CD8-positive, alpha-beta memory T cell (primary cell): ENCODE measurements at regions not wholly inside any gene's neighbourhood (a gene's known extent, or its start where the extent isn't known, plus 50 kb on each side); places are given as distances from the start of the nearest gene placed in this dataset.

Experiments
- CTCF ChIA-PET: fragments of 350-600 bp; sonication (Branson Sonifier 250); formaldehyde crosslinking; loops from one replicate; lab custom pipeline; 2021; ENCODE audit warnings: antibody characterized with exemption; lab: Charles Lee
- POLR2A ChIA-PET: fragments of 350-600 bp; sonication (Branson Sonifier 250); formaldehyde crosslinking; loops from one replicate; lab custom pipeline; 2021; ENCODE audit warnings: antibody characterized with exemption; lab: Charles Lee
- DNase-seq, 5 donors: peaks; one replicate each; pipeline versions ENCODE4 v3.0.0 to v3.0.0-alpha.2; 2020 to 2022; ENCODE audit warnings: mixed read lengths in 1 of 5
- H3K27ac ChIP-seq: one replicate; pipeline ENCODE4 v1.7.0; 2013; ENCODE audit warnings: low read depth, mild to moderate bottlenecking, low read length, moderate library complexity
- H3K27me3 ChIP-seq: 2 replicates; pipeline ENCODE4 v1.7.0; 2013; ENCODE audit warnings: low read length, mild to moderate bottlenecking; ENCODE audit not compliant: insufficient read depth, poor library complexity, severe bottlenecking
- H3K36me3 ChIP-seq: 2 replicates; pipeline ENCODE4 v1.7.0; 2013; ENCODE audit warnings: mild to moderate bottlenecking, low read length, moderate library complexity; ENCODE audit not compliant: insufficient read depth
- H3K4me1 ChIP-seq: 2 replicates; pipeline ENCODE4 v1.7.0; 2013; ENCODE audit warnings: mild to moderate bottlenecking, low read length, moderate library complexity; ENCODE audit not compliant: insufficient read depth
- H3K4me3 ChIP-seq: 2 replicates; pipeline ENCODE4 v1.7.0; 2013; ENCODE audit warnings: mild to moderate bottlenecking, low read length
- H3K9me3 ChIP-seq: 2 replicates; pipeline ENCODE4 v1.7.0; 2013; ENCODE audit warnings: mild to moderate bottlenecking, low read length
- H3K27ac Mint-ChIP-seq, 8 donors: one replicate each; pipeline ENCODE4 v1.8.0; 2020 to 2021; ENCODE audit warnings: mixed read lengths in 8 of 8, mild to moderate bottlenecking in 6 of 8, inconsistent platforms in 3 of 8, moderate library complexity in 3 of 8
- H3K27me3 Mint-ChIP-seq, 2 donors: one replicate each; pipeline ENCODE4 v1.8.0; 2020 to 2021; ENCODE audit warnings: mixed read lengths in 2 of 2, mild to moderate bottlenecking in 1 of 2, moderate library complexity in 1 of 2
- H3K36me3 Mint-ChIP-seq, 3 donors: one replicate each; pipeline ENCODE4 v1.8.0; 2020 to 2021; ENCODE audit warnings: mixed read lengths in 3 of 3, inconsistent platforms in 1 of 3, mild to moderate bottlenecking in 1 of 3
- H3K4me1 Mint-ChIP-seq, 3 donors: one replicate each; pipeline ENCODE4 v1.8.0; 2020 to 2021; ENCODE audit warnings: mixed read lengths in 3 of 3, inconsistent platforms in 1 of 3, mild to moderate bottlenecking in 1 of 3
- H3K4me3 Mint-ChIP-seq, 7 donors: one replicate each; pipeline ENCODE4 v1.8.0; 2020 to 2021; ENCODE audit warnings: mixed read lengths in 7 of 7, mild to moderate bottlenecking in 6 of 7, moderate library complexity in 4 of 7, inconsistent platforms in 2 of 7
- H3K9me3 Mint-ChIP-seq, 5 donors: one replicate each; pipeline ENCODE4 v1.8.0; 2020 to 2022; ENCODE audit warnings: mixed read lengths in 5 of 5, mild to moderate bottlenecking in 3 of 5, moderate library complexity in 2 of 5, inconsistent platforms in 1 of 5

GRCh38 chr18:60146220-60146960 lies 226.2 kb downstream of the MC4R start:
- Histone ChIP-seq H3K9me3 (no peaks in the 10 kb centered on the region), H3K27ac (no peak overlapping the region), H3K4me3 (no peak overlapping the region), H3K27me3 (no peaks in the 10 kb centered on the region), H3K36me3 (no peaks in the 10 kb centered on the region), H3K4me1 (no peaks in the 10 kb centered on the region)
- DNase-seq: no peak
- ChIA-PET CTCF (no interaction called here), POLR2A (no interaction called here)
- Mint-ChIP-seq H3K4me3 (no peak overlapping the region), H3K4me1 (no peaks in the 10 kb centered on the region), H3K36me3 (no peaks in the 10 kb centered on the region), H3K27ac (no peak overlapping the region), H3K9me3 (peaks cover 0 to 2% (median 0%) of the 10 kb centered on the region in 5 donors), H3K27me3 (no peaks in the 10 kb centered on the region)

GRCh38 chr18:60145776-60146175 lies 226.8 kb downstream of the MC4R start:
- Histone ChIP-seq H3K4me3 (no peak overlapping the region), H3K36me3 (no peaks in the 10 kb centered on the region), H3K27me3 (no peaks in the 10 kb centered on the region), H3K27ac (no peak overlapping the region), H3K4me1 (no peaks in the 10 kb centered on the region), H3K9me3 (no peaks in the 10 kb centered on the region)
- POLR2A ChIA-PET: no interaction called here
- H3K9me3 Mint-ChIP-seq: peaks cover 0 to 2% (median 0%) of the 10 kb centered on the region in 5 donors
- DNase-seq: no peak
- CTCF ChIA-PET: no interaction called here
- H3K27ac Mint-ChIP-seq: peak overlapping the region in 1 of 8 donors; percentile 67
- no peaks in the 10 kb centered on the region for H3K36me3 Mint-ChIP-seq
- H3K4me3 Mint-ChIP-seq: no peak overlapping the region
- H3K27me3 Mint-ChIP-seq: no peaks in the 10 kb centered on the region
- H3K4me1 Mint-ChIP-seq: no peaks in the 10 kb centered on the region

GRCh38 chr18:60134806-60135205 lies 235.0 kb downstream of the PMAIP1 start:
- no peaks in the 10 kb centered on the region for H3K27me3 Mint-ChIP-seq
- H3K9me3 Mint-ChIP-seq: peaks cover 0 to 9% (median 0%) of the 10 kb centered on the region in 5 donors
- no peak overlapping the region for H3K27ac Mint-ChIP-seq
- H3K27ac ChIP-seq: no peak overlapping the region
- H3K4me3 Mint-ChIP-seq: no peak overlapping the region
- H3K4me1 ChIP-seq: no peaks in the 10 kb centered on the region
- POLR2A ChIA-PET: no interaction called here
- no peaks in the 10 kb centered on the region for H3K36me3 Mint-ChIP-seq
- no peaks in the 10 kb centered on the region for H3K4me1 Mint-ChIP-seq
- no peaks in the 10 kb centered on the region for H3K27me3 ChIP-seq
- DNase-seq: no peak
- H3K4me3 ChIP-seq: no peak overlapping the region
- H3K36me3 ChIP-seq: no peaks in the 10 kb centered on the region
- H3K9me3 ChIP-seq: no peaks in the 10 kb centered on the region
- CTCF ChIA-PET: no interaction called here

GRCh38 chr18:60130284-60130683 lies 230.5 kb downstream of the PMAIP1 start:
- H3K4me1 Mint-ChIP-seq: no peaks in the 10 kb centered on the region
- no peaks in the 10 kb centered on the region for H3K36me3 Mint-ChIP-seq
- H3K9me3 ChIP-seq: no peaks in the 10 kb centered on the region
- no peak overlapping the region for H3K4me3 Mint-ChIP-seq
- H3K27ac Mint-ChIP-seq: no peak overlapping the region
- ChIA-PET POLR2A (no interaction called here), CTCF (no interaction called here)
- H3K27ac ChIP-seq: no peak overlapping the region
- no peak for DNase-seq
- H3K4me3 ChIP-seq: no peak overlapping the region
- no peaks in the 10 kb centered on the region for H3K27me3 ChIP-seq
- no peaks in the 10 kb centered on the region for H3K4me1 ChIP-seq
- H3K36me3 ChIP-seq: no peaks in the 10 kb centered on the region
- no peaks in the 10 kb centered on the region for H3K27me3 Mint-ChIP-seq
- peaks cover 0 to 5% (median 0%) of the 10 kb centered on the region in 5 donors for H3K9me3 Mint-ChIP-seq

- no peaks in the 10 kb centered on the region for H3K36me3 ChIP-seq
- H3K4me1 Mint-ChIP-seq: no peaks in the 10 kb centered on the region
- CTCF ChIA-PET: no interaction called here
- H3K27me3 ChIP-seq: no peaks in the 10 kb centered on the region
- no peak overlapping the region for H3K27ac Mint-ChIP-seq
- no peaks in the 10 kb centered on the region for H3K9me3 ChIP-seq
- no peak overlapping the region for H3K4me3 Mint-ChIP-seq
- H3K9me3 Mint-ChIP-seq: peaks cover 0 to 4% (median 2%) of the 10 kb centered on the region in 5 donors
- H3K27me3 Mint-ChIP-seq: no peaks in the 10 kb centered on the region
- no peak overlapping the region for H3K4me3 ChIP-seq
- no peaks in the 10 kb centered on the region for H3K4me1 ChIP-seq
- no peak overlapping the region for H3K27ac ChIP-seq
- no peak for DNase-seq
- POLR2A ChIA-PET: no interaction called here
- H3K36me3 Mint-ChIP-seq: no peaks in the 10 kb centered on the region
These were observed 223.2 kb downstream of the PMAIP1 start for GRCh38 chr18:60123031-60123430.

- CTCF ChIA-PET: no interaction called here
These were observed 222.5 kb downstream of the PMAIP1 start for GRCh38 chr18:60122339-60122738.

GRCh38 chr18:60120231-60120750 lies 220.5 kb downstream of the PMAIP1 start:
- no peak overlapping the region for H3K4me3 ChIP-seq
- Mint-ChIP-seq H3K9me3 (peaks cover 0 to 4% (median 2%) of the 10 kb centered on the region in 5 donors), H3K36me3 (no peaks in the 10 kb centered on the region), H3K27me3 (no peaks in the 10 kb centered on the region), H3K27ac (no peak overlapping the region), H3K4me3 (no peak overlapping the region), H3K4me1 (no peaks in the 10 kb centered on the region)
- no peaks in the 10 kb centered on the region for H3K36me3 ChIP-seq
- no peaks in the 10 kb centered on the region for H3K9me3 ChIP-seq
- POLR2A ChIA-PET: no interaction called here
- no peaks in the 10 kb centered on the region for H3K27me3 ChIP-seq
- no peak overlapping the region for H3K27ac ChIP-seq
- no peaks in the 10 kb centered on the region for H3K4me1 ChIP-seq
- CTCF ChIA-PET: no interaction called here
- no peak for DNase-seq

More at GRCh38 chr18:60122339-60122738, 222.5 kb downstream of the PMAIP1 start:
- H3K4me3 Mint-ChIP-seq: no peak overlapping the region
- no peak overlapping the region for H3K27ac ChIP-seq
- no peak overlapping the region for H3K27ac Mint-ChIP-seq
- no peaks in the 10 kb centered on the region for H3K36me3 ChIP-seq
- H3K4me1 Mint-ChIP-seq: no peaks in the 10 kb centered on the region
- no peaks in the 10 kb centered on the region for H3K4me1 ChIP-seq
- no peaks in the 10 kb centered on the region for H3K9me3 ChIP-seq
- H3K27me3 Mint-ChIP-seq: no peaks in the 10 kb centered on the region
- POLR2A ChIA-PET: no interaction called here
- no peak overlapping the region for H3K4me3 ChIP-seq
- no peaks in the 10 kb centered on the region for H3K27me3 ChIP-seq
- H3K36me3 Mint-ChIP-seq: no peaks in the 10 kb centered on the region
- DNase-seq: no peak
- H3K9me3 Mint-ChIP-seq: peaks cover 0 to 4% (median 2%) of the 10 kb centered on the region in 5 donors

- Histone ChIP-seq H3K27me3 (no peaks in the 10 kb centered on the region), H3K9me3 (no peaks in the 10 kb centered on the region), H3K36me3 (no peaks in the 10 kb centered on the region), H3K4me1 (no peaks in the 10 kb centered on the region), H3K4me3 (no peak overlapping the region), H3K27ac (no peak overlapping the region)
- DNase-seq: no peak
- Mint-ChIP-seq H3K4me1 (no peaks in the 10 kb centered on the region), H3K27ac (no peak overlapping the region), H3K9me3 (peaks cover 0 to 4% (median 2%) of the 10 kb centered on the region in 5 donors), H3K36me3 (no peaks in the 10 kb centered on the region), H3K4me3 (no peak overlapping the region), H3K27me3 (no peaks in the 10 kb centered on the region)
- CTCF ChIA-PET: no interaction called here
- POLR2A ChIA-PET: no interaction called here
These were observed 217.5 kb downstream of the PMAIP1 start for GRCh38 chr18:60117321-60117720.
